ENCODE measurements at regions not wholly inside any gene's neighbourhood (a gene's known extent, or its start where the extent isn't known, plus 50 kb on each side); places are given as distances from the start of the nearest gene placed in this dataset.
A peak's percentile ranks its signal among the peaks of the same experiment; 100 is the strongest.

DNA sequence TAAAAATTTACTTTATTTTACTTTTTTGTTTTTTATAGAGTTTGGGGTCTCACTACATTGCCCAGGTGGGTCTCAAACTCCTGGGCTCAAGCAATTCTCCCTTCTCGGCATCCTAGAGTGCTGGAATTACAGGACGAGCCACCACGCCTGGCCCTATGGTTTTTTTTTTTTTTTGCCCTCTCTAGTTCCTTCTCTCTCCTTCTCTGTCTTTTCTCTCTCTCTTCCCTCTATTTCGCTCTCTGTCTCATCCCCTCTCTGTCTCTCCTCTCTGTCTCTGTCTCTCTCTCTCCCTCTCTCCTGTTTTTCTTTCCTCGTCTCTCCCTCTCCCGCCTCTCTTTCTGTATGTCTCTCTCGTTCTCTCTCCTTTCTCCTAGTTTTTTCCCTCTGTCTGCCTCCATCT, 202.6 kb upstream of the LHX5 start:
- Histone ChIP-seq H3K4me3 (ENCODE audit: low read depth, low read length) (no peak overlapping the region), H3K36me3 (ENCODE audit: control insufficient read depth in 2 of 2, insufficient read depth in 1 of 2, low read length in 2 of 2) (no peaks in the 10 kb centered on the region), H3K27ac (ENCODE audit: extremely low read depth, low read depth, low read length) (no peak overlapping the region), H3K4me1 (ENCODE audit: control insufficient read depth, insufficient read depth, low read length) (no peaks in the 10 kb centered on the region), H3K9me3 (ENCODE audit: control insufficient read depth, insufficient read depth, low read depth, low read length) (no peaks in the 10 kb centered on the region)
- TF ChIP-seq ZNF248 (tag by site-specific recombination; IDR thresholded peaks at IDR 0.05) (no peak), ZNF596 (tag by site-specific recombination; IDR thresholded peaks at IDR 0.05) (peak; percentile 53), OSR2 (tag by site-specific recombination; IDR thresholded peaks at IDR 0.05) (no peak)
- POLR2A ChIA-PET = no interaction called here
- CTCF ChIA-PET = no interaction called here

DNA sequence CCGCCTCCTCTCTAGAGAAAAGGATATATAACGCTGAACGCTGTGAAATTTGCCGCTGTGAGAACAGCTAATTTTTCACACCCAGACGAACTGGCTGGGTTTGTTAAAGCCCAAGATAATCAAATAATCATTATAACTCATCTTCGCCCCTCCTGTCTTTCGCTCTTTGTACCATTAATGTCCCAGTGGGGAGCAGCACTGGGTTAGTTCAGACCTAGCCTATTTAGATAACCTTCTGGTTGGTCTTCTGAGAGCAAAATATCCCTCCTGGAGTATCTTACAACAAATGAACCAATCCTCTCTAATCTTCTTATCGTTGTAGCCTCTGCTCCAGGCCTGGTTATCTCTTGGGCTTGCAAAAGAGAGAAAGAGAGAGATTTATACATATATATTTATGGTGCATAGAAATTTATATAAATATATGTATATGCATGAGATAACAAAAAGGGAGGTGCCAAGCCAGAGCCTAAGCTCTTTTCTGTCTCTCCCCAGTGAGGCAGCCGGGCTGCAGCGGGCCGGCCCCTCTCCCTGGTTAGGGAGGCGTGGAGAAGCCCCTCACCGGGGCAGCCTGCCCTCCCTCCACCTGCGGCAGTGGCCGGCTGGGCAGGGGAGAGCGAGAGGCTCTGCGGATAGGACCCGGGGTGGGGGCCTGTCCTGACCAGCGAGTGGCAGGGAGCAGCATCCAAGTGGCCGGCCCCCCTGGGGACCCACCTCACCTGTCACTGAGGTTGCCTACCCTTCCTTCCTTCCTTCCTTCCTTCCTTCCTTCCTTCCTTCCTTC, 202.0 kb upstream of the LHX5 start:
- Histone ChIP-seq H3K9me3 (ENCODE audit: control insufficient read depth, insufficient read depth, low read depth, low read length) (no peaks in the 10 kb centered on the region), H3K4me1 (ENCODE audit: control insufficient read depth, insufficient read depth, low read length) (no peaks in the 10 kb centered on the region), H3K4me3 (ENCODE audit: low read depth, low read length) (no peak overlapping the region), H3K36me3 (ENCODE audit: control insufficient read depth in 2 of 2, insufficient read depth in 1 of 2, low read length in 2 of 2) (no peaks in the 10 kb centered on the region), H3K27ac (ENCODE audit: extremely low read depth, low read depth, low read length) (no peak overlapping the region)
- TF ChIP-seq ZNF624 (tag by site-specific recombination; IDR thresholded peaks at IDR 0.05) = no peak
- TF ChIP-seq ZNF366 (tag by site-specific recombination; conservative IDR thresholded peaks at IDR 0.05) = peak; percentile 50; the same call in 1 of the 2 replicates
- POLR2A ChIA-PET = no interaction called here
- CTCF ChIA-PET = no interaction called here

DNA sequence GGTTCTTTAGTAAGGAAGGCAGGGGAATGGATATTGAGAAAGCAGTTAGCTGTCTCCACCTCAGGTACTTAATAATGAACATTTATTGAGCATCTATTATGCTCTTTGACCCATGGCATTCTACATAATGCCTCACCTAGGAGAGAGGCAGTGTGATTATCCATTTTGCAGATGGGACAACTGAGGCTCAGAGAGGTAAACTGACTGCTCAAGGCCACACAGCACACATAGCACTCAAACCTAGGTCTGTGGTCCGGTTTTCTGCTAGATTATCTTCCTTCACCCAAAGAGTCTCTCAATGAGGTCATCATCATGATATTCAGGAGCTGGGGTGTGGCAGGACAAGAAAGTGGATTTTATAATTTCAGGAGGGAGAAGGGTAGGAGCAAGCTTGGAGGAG, 199.1 kb upstream of the LHX5 start:
- H3K4me3 ChIP-seq (ENCODE audit: low read depth, low read length) = no peak overlapping the region
- no peak overlapping the region for H3K27ac ChIP-seq (ENCODE audit: extremely low read depth, low read depth, low read length)
- ChIA-PET CTCF (interaction anchor here (1.1 kb wide), 1 partner anchor 742 kb away, joined by 3 read pairs; no protein-coding TSS in a partner anchor), POLR2A (no interaction called here)
- H3K4me1 ChIP-seq (ENCODE audit: control insufficient read depth, insufficient read depth, low read length) = no peaks in the 10 kb centered on the region
- H3K9me3 ChIP-seq (ENCODE audit: control insufficient read depth, insufficient read depth, low read depth, low read length) = no peaks in the 10 kb centered on the region
- no peaks in the 10 kb centered on the region for H3K36me3 ChIP-seq (ENCODE audit: control insufficient read depth in 2 of 2, insufficient read depth in 1 of 2, low read length in 2 of 2)
- no peak for TF ChIP-seq KLF1 (tag by site-specific recombination; IDR thresholded peaks at IDR 0.05)
- TF ChIP-seq, protein P1, sequence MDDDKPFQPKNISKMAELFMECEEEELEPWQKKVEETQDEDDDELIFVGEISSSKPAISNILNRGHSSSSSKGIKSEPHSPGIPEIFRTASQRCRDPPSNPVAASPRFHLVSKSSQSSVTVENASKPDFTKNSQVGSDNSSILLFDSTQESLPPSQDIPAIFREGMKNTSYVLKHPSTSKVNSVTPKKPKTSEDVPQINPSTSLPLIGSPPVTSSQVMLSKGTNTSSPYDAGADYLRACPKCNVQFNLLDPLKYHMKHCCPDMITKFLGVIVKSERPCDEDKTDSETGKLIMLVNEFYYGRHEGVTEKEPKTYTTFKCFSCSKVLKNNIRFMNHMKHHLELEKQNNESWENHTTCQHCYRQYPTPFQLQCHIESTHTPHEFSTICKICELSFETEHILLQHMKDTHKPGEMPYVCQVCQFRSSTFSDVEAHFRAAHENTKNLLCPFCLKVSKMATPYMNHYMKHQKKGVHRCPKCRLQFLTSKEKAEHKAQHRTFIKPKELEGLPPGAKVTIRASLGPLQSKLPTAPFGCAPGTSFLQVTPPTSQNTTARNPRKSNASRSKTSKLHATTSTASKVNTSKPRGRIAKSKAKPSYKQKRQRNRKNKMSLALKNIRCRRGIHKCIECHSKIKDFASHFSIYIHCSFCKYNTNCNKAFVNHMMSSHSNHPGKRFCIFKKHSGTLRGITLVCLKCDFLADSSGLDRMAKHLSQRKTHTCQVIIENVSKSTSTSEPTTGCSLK (tag by site-specific recombination; IDR thresholded peaks at IDR 0.05) = no peak
- TF ChIP-seq, protein P2, sequence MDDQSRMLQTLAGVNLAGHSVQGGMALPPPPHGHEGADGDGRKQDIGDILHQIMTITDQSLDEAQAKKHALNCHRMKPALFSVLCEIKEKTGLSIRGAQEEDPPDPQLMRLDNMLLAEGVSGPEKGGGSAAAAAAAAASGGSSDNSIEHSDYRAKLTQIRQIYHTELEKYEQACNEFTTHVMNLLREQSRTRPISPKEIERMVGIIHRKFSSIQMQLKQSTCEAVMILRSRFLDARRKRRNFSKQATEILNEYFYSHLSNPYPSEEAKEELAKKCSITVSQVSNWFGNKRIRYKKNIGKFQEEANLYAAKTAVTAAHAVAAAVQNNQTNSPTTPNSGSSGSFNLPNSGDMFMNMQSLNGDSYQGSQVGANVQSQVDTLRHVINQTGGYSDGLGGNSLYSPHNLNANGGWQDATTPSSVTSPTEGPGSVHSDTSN (CRISPR knock-in tag; IDR thresholded peaks at IDR 0.05) = no peak
- TF ChIP-seq ZNF776 (tag by site-specific recombination; IDR thresholded peaks at IDR 0.05; ENCODE audit: borderline replicate concordance) = no peak
- no peak for TF ChIP-seq ZNF37A (tag by site-specific recombination; IDR thresholded peaks at IDR 0.05)
- TF ChIP-seq ZNF785 (tag by site-specific recombination; IDR thresholded peaks at IDR 0.05) = no peak
- TF ChIP-seq, protein P3, sequence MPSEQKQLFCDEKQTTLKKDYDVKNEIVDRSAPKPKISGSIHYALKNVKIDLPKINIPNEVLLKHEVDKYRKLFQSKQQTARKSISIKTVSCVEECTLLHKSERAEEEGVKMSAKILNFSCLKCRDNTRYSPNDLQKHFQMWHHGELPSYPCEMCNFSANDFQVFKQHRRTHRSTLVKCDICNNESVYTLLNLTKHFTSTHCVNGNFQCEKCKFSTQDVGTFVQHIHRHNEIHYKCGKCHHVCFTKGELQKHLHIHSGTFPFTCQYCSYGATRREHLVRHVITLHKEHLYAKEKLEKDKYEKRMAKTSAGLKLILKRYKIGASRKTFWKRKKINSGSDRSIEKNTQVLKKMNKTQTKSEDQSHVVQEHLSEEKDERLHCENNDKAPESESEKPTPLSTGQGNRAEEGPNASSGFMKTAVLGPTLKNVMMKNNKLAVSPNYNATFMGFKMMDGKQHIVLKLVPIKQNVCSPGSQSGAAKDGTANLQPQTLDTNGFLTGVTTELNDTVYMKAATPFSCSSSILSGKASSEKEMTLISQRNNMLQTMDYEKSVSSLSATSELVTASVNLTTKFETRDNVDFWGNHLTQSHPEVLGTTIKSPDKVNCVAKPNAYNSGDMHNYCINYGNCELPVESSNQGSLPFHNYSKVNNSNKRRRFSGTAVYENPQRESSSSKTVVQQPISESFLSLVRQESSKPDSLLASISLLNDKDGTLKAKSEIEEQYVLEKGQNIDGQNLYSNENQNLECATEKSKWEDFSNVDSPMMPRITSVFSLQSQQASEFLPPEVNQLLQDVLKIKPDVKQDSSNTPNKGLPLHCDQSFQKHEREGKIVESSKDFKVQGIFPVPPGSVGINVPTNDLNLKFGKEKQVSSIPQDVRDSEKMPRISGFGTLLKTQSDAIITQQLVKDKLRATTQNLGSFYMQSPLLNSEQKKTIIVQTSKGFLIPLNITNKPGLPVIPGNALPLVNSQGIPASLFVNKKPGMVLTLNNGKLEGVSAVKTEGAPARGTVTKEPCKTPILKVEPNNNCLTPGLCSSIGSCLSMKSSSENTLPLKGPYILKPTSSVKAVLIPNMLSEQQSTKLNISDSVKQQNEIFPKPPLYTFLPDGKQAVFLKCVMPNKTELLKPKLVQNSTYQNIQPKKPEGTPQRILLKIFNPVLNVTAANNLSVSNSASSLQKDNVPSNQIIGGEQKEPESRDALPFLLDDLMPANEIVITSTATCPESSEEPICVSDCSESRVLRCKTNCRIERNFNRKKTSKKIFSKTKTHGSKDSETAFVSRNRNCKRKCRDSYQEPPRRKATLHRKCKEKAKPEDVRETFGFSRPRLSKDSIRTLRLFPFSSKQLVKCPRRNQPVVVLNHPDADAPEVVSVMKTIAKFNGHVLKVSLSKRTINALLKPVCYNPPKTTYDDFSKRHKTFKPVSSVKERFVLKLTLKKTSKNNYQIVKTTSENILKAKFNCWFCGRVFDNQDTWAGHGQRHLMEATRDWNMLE (tag by site-specific recombination; conservative IDR thresholded peaks at IDR 0.05; ENCODE audit: low read depth) = no peak
- TF ChIP-seq, protein P4, sequence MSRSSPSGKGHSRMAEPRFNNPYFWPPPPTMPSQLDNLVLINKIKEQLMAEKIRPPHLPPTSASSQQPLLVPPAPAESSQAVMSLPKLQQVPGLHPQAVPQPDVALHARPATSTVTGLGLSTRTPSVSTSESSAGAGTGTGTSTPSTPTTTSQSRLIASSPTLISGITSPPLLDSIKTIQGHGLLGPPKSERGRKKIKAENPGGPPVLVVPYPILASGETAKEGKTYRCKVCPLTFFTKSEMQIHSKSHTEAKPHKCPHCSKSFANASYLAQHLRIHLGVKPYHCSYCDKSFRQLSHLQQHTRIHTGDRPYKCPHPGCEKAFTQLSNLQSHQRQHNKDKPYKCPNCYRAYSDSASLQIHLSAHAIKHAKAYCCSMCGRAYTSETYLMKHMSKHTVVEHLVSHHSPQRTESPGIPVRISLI (tag by site-specific recombination; IDR thresholded peaks at IDR 0.05) = no peak
- TF ChIP-seq, protein P5, sequence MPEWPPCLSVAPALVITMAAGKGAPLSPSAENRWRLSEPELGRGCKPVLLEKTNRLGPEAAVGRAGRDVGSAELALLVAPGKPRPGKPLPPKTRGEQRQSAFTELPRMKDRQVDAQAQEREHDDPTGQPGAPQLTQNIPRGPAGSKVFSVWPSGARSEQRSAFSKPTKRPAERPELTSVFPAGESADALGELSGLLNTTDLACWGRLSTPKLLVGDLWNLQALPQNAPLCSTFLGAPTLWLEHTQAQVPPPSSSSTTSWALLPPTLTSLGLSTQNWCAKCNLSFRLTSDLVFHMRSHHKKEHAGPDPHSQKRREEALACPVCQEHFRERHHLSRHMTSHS (tag by site-specific recombination; IDR thresholded peaks at IDR 0.05) = no peak
- no peak for TF ChIP-seq ZFP41 (tag by site-specific recombination; IDR thresholded peaks at IDR 0.05; ENCODE audit: borderline replicate concordance)
- TF ChIP-seq, protein P6, sequence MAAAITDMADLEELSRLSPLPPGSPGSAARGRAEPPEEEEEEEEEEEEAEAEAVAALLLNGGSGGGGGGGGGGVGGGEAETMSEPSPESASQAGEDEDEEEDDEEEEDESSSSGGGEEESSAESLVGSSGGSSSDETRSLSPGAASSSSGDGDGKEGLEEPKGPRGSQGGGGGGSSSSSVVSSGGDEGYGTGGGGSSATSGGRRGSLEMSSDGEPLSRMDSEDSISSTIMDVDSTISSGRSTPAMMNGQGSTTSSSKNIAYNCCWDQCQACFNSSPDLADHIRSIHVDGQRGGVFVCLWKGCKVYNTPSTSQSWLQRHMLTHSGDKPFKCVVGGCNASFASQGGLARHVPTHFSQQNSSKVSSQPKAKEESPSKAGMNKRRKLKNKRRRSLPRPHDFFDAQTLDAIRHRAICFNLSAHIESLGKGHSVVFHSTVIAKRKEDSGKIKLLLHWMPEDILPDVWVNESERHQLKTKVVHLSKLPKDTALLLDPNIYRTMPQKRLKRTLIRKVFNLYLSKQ (tag by site-specific recombination; IDR thresholded peaks at IDR 0.05; ENCODE audit: borderline replicate concordance) = no peak
- TF ChIP-seq ZSCAN30 (tag by site-specific recombination; IDR thresholded peaks at IDR 0.05) = no peak
- TF ChIP-seq ZNF311 (tag by site-specific recombination; IDR thresholded peaks at IDR 0.05; ENCODE audit: borderline replicate concordance) = no peak

Data from HEK293 (cell line).